GM12875 (cell line): ENCODE measurements at regions not wholly inside any gene's neighbourhood (a gene's known extent, or its start where the extent isn't known, plus 50 kb on each side); places are given as distances from the start of the nearest gene placed in this dataset.
"Not testable (repeated sequence)": the region's sequence is repeated elsewhere in the genome, so short reads cannot be mapped to it uniquely, and the experiment has no call there.

Experiments
- H3K4me3 ChIP-seq: one replicate; pipeline ENCODE4 v1.5.1; 2011; ENCODE audit warnings: low read depth, low read length, control low read depth
- TF ChIP-seq, protein P1 (sequence below): IDR thresholded peaks from 2 replicates; pipeline ENCODE4 v1.5.1; 2011; ENCODE audit warnings: low read depth, mild to moderate bottlenecking, control low read depth, inconsistent platforms, low read length, moderate library complexity, borderline replicate concordance; ENCODE audit not compliant: insufficient read depth

DNA sequence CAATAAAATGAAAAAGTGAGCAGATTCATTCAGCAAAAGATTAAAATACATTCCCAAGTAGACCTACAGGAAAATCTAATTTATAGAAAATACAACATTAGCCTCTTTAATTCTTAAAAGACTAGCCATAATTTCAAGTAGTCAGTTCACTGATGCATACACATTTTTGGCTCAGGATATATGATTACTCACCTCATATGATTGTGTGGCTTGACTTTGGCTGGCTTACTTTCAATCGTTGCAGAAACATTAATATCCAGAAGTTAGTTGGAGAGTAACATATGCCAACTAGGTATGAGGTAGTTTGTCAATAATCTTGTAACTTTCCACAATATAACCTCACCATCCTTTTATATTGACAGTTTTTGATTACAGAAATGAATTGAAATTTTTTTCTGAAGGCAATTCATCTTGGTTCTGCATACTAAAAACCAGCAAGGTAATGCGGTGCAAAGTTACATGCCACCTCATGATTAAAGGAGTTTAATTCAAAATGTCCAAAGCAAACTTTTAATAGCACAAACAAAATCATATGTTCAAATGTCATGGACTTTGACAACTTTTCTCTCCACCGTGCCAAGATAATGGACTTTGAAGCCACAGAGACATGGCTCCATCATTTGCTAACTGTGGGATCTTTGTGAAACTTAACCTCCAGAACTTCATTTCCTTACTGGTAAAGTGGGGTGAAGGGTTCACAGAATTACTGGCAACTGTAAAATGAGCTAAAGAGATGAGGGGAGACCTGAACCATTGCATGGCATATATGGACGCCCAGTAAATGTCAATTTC is 76.6 kb upstream of the PAM start:
- TF ChIP-seq, protein P1, sequence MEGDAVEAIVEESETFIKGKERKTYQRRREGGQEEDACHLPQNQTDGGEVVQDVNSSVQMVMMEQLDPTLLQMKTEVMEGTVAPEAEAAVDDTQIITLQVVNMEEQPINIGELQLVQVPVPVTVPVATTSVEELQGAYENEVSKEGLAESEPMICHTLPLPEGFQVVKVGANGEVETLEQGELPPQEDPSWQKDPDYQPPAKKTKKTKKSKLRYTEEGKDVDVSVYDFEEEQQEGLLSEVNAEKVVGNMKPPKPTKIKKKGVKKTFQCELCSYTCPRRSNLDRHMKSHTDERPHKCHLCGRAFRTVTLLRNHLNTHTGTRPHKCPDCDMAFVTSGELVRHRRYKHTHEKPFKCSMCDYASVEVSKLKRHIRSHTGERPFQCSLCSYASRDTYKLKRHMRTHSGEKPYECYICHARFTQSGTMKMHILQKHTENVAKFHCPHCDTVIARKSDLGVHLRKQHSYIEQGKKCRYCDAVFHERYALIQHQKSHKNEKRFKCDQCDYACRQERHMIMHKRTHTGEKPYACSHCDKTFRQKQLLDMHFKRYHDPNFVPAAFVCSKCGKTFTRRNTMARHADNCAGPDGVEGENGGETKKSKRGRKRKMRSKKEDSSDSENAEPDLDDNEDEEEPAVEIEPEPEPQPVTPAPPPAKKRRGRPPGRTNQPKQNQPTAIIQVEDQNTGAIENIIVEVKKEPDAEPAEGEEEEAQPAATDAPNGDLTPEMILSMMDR, result no peak
- H3K4me3 ChIP-seq, result no peak overlapping the region

DNA sequence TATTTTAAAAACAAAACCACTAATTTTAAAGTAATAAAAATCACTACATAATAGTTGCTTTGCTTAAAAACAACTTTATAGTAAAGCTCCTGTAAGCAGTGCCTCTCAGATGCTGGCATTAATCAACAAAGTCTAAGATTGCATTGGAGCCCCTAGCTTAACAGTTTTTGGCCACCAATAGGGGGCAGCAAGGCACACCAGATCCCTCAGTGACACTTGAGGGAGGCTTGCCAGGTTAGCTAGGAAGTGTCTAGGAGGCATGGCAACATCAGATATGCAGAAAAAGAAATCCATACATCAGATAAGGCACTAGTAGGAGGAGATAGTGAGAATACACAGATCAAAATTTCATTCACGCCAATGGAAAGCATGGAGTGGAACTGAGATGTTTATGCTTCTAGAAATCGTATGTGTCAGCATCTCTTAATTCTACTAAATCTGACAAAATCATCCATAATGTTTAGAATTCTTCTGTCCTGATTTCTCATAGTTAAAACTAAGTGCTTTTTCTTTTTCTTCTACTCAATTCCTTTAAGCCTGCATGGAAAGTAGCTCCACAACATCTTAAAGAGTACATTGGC is 73.6 kb upstream of the PAM start:
- TF ChIP-seq, protein P1, result peak; percentile 81
- H3K4me3 ChIP-seq, result no peak overlapping the region

DNA sequence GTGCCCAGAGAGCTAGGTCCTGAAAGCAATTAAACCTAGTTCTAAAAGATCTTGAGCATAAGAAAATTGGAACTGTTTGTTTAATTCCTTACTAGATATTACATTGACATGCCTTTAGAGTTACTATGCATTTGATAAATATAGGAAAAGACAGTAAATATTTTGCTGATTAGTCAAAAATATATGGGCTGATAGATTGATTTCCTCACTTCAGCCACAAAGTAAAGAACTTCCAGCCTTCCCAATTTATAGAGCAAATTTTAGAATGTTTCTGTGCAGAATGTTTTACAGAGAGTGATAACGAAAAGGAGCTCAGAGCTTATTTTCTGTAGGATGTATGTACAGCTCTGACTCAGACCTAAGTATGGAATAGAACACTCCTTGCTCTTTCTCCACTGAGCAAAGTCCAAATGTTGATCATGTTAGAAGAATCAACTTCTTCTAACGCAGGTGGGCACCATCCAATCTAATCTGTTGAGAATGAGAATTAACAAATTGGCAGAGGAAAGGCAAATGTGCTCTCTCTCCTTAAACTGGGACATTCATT is 72.9 kb upstream of the PAM start:
- TF ChIP-seq, protein P1, result no peak

DNA sequence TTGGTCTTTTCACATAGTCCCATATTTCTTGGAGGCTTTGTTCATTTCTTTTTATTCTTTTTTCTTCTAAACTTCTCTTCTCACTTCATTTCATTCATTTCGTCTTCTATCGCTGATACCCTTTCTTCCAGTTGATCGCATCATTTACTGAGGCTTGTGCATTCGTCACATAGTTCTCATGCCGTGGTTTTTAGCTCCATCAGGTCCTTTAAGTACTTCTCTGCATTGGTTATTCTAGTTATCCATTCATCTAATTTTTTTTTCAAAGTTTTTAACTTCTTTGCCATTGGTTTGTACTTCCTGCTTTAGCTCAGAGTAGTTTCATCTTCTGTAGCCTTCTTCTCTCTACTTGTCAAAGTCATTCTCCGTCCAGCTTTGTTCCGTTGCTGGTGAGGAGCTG is 67.0 kb upstream of the PAM start:
- H3K4me3 ChIP-seq, result not testable (repeated sequence)

More for the DNA sequence above, 72.9 kb upstream of the PAM start:
- no peak overlapping the region for H3K4me3 ChIP-seq

DNA sequence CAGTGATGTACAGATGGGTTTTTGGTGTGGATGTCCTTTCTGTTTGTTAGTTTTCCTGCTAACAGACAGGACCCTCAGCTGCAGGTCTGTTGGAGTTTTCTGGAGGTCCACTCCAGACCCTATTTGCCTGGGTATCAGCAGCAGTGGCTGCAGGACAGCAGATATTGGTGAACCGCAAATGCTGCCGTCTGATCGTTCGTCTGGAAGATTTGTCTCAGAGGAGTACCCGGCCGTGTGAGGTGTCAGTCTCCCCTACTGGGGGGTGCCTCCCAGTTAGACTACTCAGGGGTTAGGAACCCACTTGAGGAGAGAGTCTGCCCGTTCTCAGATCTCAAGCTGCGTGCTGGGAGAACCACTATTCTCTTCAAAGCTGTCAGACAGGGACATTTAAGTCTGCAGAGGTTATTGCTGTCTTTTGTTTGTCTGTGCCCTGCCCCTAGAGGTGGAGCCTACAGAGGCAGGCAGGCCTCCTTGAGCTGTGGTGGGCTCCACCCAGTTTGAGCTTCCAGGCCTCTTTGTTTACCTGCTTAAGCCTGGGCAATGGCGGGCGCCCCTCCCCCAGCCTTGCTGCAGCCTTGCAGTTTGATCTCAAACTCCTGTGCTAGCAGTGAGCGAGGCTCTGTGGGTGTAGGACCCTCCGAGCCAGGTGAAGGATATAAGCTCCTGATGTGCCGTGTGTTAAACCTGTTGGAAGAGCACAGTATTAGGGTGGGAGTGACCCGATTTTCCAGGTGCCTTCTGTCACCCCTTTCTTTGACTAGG is 66.3 kb upstream of the PAM start:
- not testable (repeated sequence) for H3K4me3 ChIP-seq

DNA sequence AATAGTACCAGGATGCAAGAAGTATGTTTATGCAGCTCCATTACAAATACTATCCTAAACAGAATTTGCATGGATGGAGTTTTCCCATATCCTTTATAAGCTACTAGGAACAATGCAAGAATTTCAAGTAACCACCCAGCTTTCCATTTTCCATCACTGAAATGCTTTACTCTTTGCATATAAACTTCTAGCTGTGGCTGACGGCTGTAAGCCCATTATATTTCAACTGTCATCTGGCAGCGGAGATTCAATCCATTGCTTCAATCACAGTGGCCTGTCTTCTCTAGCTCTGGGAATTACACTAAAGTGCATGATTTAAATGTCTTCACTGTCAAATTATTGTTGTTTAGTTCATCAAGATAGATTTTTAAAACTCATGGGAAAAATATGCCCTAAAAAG is 64.2 kb upstream of the PAM start:
- TF ChIP-seq, protein P1, result no peak
- no peak overlapping the region for H3K4me3 ChIP-seq

DNA sequence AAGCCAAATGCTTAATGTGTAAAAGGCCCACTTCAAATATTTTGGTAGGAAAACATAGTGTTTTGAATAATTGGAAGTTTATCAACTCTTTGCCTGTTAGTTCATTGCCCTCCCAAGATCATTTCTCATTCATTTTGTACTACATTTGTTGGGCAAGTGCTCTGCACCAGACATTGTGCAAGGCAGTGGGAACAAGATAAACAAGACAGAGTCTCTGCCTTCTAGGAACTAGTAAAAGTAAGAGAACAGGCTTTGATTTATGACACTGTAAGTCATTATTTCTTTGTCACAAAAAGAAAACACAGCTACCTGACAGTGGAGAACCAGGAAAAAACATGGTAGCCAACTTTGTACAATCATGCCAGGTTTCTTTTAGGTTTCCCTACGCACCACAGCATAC is 63.7 kb upstream of the PAM start:
- no peak overlapping the region for H3K4me3 ChIP-seq
- TF ChIP-seq, protein P1, result no peak
